Ishikawa (cell line): ENCODE measurements at regions not wholly inside any gene's neighbourhood (a gene's known extent, or its start where the extent isn't known, plus 50 kb on each side); places are given as distances from the start of the nearest gene placed in this dataset.

ENCODE experiments used
- CEBPB ChIP-seq: IDR thresholded peaks from 2 replicates; pipeline ENCODE4 v1.6.1; 2012
- CREB1 ChIP-seq: IDR thresholded peaks from 2 replicates; pipeline ENCODE4 v1.6.1; 2012; ENCODE audit warnings: low read depth
- EGR1 ChIP-seq: IDR thresholded peaks from 2 replicates; pipeline ENCODE4 v1.6.1; 2012
- EP300 ChIP-seq: IDR thresholded peaks from 2 replicates; pipeline ENCODE4 v1.6.1; 2012; ENCODE audit warnings: borderline replicate concordance
- FOXM1 ChIP-seq: IDR thresholded peaks from 2 replicates; pipeline ENCODE4 v1.6.1; 2012; ENCODE audit warnings: low read depth, borderline replicate concordance
- NFIC ChIP-seq: IDR thresholded peaks from 2 replicates; pipeline ENCODE4 v1.6.1; 2012
- RAD21 ChIP-seq: IDR thresholded peaks from 2 replicates; pipeline ENCODE4 v1.6.1; 2012; ENCODE audit warnings: low read depth
- TAF1 ChIP-seq: IDR thresholded peaks from 2 replicates; pipeline ENCODE4 v1.6.1; 2012; ENCODE audit warnings: low read depth, mild to moderate bottlenecking
- TCF12 ChIP-seq: IDR thresholded peaks from 2 replicates; pipeline ENCODE4 v1.6.1; 2012; ENCODE audit warnings: low read depth
- TEAD4 ChIP-seq: IDR thresholded peaks from 2 replicates; pipeline ENCODE4 v1.6.1; 2012
- YY1 ChIP-seq: IDR thresholded peaks from 2 replicates; pipeline ENCODE4 v1.6.1; 2012; ENCODE audit warnings: low read depth
- ZBTB7A ChIP-seq: IDR thresholded peaks from 2 replicates; pipeline ENCODE4 v1.6.1; 2012; ENCODE audit warnings: low read depth
- TF ChIP-seq, protein P1 (sequence below): IDR thresholded peaks from 2 replicates; pipeline ENCODE4 v1.6.1; 2012; ENCODE audit warnings: low read depth, mild to moderate bottlenecking
- TF ChIP-seq, protein P2 (sequence below): IDR thresholded peaks from 2 replicates; pipeline ENCODE4 v1.6.1; 2012
- TF ChIP-seq, protein P3 (sequence below): IDR thresholded peaks from 2 replicates; pipeline ENCODE4 v1.6.1; 2012

DNA sequence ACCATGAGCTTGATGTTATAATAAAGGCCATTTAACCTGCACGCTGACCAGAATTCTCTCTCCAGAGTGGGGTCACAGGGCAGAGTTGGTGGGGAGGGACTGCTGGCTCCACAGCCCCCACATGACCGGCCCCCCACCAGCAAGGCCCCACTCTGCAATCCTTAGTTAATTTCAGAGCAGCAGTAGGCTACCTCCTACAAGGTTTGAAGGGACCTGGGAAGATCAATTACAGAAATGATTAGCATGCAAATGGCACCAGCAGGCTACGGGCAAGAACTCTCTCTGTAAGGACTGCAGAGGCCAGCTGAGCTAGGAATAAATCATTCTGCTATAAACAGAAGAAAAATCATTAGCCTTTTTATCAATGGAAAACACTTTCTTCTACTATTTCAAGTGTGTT is 135.3 kb downstream of the C1D start:
- TF ChIP-seq, protein P1, sequence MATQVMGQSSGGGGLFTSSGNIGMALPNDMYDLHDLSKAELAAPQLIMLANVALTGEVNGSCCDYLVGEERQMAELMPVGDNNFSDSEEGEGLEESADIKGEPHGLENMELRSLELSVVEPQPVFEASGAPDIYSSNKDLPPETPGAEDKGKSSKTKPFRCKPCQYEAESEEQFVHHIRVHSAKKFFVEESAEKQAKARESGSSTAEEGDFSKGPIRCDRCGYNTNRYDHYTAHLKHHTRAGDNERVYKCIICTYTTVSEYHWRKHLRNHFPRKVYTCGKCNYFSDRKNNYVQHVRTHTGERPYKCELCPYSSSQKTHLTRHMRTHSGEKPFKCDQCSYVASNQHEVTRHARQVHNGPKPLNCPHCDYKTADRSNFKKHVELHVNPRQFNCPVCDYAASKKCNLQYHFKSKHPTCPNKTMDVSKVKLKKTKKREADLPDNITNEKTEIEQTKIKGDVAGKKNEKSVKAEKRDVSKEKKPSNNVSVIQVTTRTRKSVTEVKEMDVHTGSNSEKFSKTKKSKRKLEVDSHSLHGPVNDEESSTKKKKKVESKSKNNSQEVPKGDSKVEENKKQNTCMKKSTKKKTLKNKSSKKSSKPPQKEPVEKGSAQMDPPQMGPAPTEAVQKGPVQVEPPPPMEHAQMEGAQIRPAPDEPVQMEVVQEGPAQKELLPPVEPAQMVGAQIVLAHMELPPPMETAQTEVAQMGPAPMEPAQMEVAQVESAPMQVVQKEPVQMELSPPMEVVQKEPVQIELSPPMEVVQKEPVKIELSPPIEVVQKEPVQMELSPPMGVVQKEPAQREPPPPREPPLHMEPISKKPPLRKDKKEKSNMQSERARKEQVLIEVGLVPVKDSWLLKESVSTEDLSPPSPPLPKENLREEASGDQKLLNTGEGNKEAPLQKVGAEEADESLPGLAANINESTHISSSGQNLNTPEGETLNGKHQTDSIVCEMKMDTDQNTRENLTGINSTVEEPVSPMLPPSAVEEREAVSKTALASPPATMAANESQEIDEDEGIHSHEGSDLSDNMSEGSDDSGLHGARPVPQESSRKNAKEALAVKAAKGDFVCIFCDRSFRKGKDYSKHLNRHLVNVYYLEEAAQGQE = no peak
- TF ChIP-seq CEBPB (no peak), EGR1 (no peak), TEAD4 (no peak), RAD21 (no peak)

DNA sequence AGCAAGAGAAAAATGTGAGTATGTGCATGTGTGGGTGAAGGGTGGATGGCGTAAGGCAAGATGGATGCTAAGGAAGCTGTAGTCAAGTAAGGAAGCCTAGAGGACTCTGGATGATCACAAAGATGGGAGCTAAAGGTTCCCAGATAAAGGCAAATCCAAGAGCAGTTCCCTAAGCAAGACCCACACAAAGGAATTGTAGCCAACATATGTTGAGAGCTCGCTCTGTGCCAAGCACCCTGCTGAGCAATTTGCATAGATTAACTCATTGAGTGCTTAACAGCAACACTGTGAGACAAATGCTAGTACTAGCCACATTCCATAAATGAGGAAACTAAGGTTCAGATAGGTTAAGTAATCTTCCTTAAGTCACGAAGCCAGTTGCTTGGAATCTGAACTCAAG is 132.6 kb downstream of the C1D start:
- TF ChIP-seq CEBPB (no peak), TAF1 (no peak), ZBTB7A (no peak), NFIC (peak; percentile 77), CREB1 (no peak)
- TF ChIP-seq, protein P2, sequence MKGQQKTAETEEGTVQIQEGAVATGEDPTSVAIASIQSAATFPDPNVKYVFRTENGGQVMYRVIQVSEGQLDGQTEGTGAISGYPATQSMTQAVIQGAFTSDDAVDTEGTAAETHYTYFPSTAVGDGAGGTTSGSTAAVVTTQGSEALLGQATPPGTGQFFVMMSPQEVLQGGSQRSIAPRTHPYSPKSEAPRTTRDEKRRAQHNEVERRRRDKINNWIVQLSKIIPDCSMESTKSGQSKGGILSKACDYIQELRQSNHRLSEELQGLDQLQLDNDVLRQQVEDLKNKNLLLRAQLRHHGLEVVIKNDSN = no peak
- TF ChIP-seq, protein P1 = no peak

DNA sequence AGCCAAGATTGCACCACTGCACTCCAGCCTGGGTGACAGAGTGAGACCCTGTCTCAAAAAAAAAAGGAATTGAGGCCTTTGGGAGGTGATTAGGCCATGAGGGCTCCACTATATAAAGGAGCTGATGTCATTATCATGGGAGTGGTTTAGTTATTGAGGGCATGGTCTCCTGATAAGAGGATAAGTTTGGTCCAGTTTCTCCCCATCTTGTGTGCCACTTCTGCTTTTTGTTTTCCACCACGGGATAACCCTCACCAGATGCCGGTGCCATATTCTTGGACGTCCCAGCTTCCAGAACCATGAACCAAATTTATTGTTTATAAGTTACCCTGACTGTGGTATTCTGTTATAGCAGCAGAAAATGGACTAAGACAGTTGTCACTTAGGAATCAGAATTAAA is 125.8 kb downstream of the C1D start:
- no peak for TF ChIP-seq TCF12
- TF ChIP-seq EGR1 = no peak
- TF ChIP-seq EP300 = no peak
- no peak for TF ChIP-seq YY1
- TF ChIP-seq, protein P2 = no peak
- no peak for TF ChIP-seq ZBTB7A
- TF ChIP-seq TEAD4 = no peak

DNA sequence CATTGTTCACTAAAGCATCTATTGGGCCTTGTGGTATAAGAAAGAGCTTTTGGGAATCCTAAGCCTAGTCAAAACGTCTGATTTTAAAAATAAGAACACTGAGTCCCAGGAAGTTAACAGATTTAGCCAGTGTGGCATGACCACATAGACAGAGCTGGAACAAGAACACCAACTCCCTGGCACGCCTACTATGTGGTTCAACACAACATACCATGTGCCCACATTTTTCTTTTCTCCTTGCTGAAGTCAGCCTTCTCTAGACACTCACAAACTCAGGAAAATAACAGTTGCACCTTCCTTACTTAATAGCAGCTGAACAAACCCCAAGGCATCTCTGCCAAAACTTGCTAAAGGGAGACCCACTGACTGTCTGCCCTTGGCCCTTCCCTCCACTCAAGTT is 124.8 kb downstream of the C1D start:
- TF ChIP-seq TCF12 = no peak
- no peak for TF ChIP-seq EGR1
- TF ChIP-seq, protein P2 = no peak
- TF ChIP-seq, protein P3, sequence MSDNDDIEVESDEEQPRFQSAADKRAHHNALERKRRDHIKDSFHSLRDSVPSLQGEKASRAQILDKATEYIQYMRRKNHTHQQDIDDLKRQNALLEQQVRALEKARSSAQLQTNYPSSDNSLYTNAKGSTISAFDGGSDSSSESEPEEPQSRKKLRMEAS = no peak
- no peak for TF ChIP-seq ZBTB7A
- no peak for TF ChIP-seq FOXM1
- no peak for TF ChIP-seq CREB1
- no peak for TF ChIP-seq NFIC
- TF ChIP-seq YY1 = no peak
- no peak for TF ChIP-seq RAD21
- TF ChIP-seq TEAD4 = no peak
- TF ChIP-seq, protein P1 = no peak
- TF ChIP-seq TAF1 = no peak
- no peak for TF ChIP-seq CEBPB
- TF ChIP-seq EP300 = no peak

DNA sequence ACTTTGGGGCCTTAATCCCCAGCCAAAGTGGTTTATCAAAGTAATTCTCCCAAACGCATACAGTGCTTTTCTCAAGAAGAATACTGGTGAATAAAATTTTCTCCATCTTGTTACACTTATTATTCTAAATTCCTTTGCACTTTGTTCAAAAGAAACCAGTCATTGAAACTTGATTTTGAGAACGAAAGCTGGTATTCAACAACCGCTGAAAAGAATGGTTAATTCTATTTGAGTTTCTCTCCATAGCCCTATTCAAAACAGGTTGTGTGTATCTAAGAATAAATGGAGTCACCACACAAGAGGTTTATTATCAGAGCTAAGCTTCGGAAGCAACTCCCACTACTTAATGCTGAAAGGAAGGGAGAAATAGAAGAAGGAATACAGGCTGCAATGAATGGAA is 117.7 kb downstream of the C1D start:
- TF ChIP-seq CEBPB (no peak), TCF12 (no peak), NFIC (no peak), TEAD4 (no peak), RAD21 (no peak), YY1 (no peak), ZBTB7A (no peak), EP300 (no peak), EGR1 (no peak), CREB1 (no peak), TAF1 (no peak), FOXM1 (no peak)
- TF ChIP-seq, protein P3 = no peak
- TF ChIP-seq, protein P1 = no peak
- TF ChIP-seq, protein P2 = no peak
